ENCODE measurements at regions not wholly inside any gene's neighbourhood (a gene's known extent, or its start where the extent isn't known, plus 50 kb on each side); places are given as distances from the start of the nearest gene placed in this dataset.

DNA sequence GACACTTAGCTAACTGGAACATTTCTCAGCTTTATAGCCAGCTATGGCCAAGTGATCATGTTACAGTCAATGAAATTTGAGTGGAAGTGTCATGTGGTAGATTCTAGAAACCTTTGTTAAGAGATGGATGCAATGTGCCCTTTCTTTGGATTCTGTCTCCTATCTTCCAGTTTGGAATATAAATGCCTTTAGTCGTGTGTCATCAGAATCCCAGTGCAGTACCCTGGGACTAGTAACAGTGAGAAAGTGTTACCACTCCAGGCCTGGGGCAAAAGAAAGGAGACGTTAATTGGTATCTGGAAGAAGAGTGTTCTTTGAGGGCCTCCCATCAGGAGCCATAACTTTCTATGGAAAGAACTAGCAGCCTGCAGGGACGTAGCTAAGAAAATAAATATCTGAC is 149.6 kb downstream of the SNX18 start (continued):
- TF ChIP-seq REST (IDR thresholded peaks at IDR 0.05; ENCODE audit: low read depth) (no peak), CEBPB (IDR thresholded peaks at IDR 0.05; ENCODE audit: low read depth) (no peak), FOSL1 (IDR thresholded peaks at IDR 0.05; ENCODE audit: low read depth) (no peak), EGR1 (IDR thresholded peaks at IDR 0.05; ENCODE audit: low read depth) (no peak), SRF (IDR thresholded peaks at IDR 0.05; ENCODE audit: low read depth) (no peak), POLR2AphosphoS5 (IDR thresholded peaks at IDR 0.05; ENCODE audit: low read depth, low read length) (no peak), RAD21 (IDR thresholded peaks at IDR 0.05; ENCODE audit: low read depth) (no peak)

GRCh38 chr5:54663866-54664265 is 146.3 kb downstream of the SNX18 start:
- H3K27ac ChIP-seq (ENCODE audit: low read depth, low read length) = no peak overlapping the region
- ATAC-seq = no peak
- H3K27me3 ChIP-seq (ENCODE audit: insufficient read depth, low read length) = no peaks in the 10 kb centered on the region
- H2AFZ ChIP-seq (ENCODE audit: low read depth, low read length, poor library complexity, severe bottlenecking) = no peak overlapping the region
- ChIA-PET POLR2A (no interaction called here), RAD21 (ENCODE audit: low non-redundant PET in 1 of 2, low total read pairs in 2 of 2, uncharacterized antibody in 2 of 2, unreplicated experiment in 2 of 2) (no interaction called here), CTCF (no interaction called here)
- no peaks in the 10 kb centered on the region for H3K9me3 ChIP-seq (ENCODE audit: control insufficient read depth in 1 of 2, insufficient read depth in 1 of 2, low read depth in 1 of 2, low read length in 2 of 2)
- BruUV-seq (replicated peaks) = no TSS peak
- no peak overlapping the region for H3K4me2 ChIP-seq (ENCODE audit: low read length)
- DNase-seq (ENCODE audit: low read depth, low spot score) = no peak
- H3K9me2 ChIP-seq (ENCODE audit: insufficient read depth) = no peaks in the 10 kb centered on the region
- intact Hi-C loops (cut with micrococcal nuclease) = no loop called here
- H3K4me3 ChIP-seq (replicated peaks in 1 of 2; ENCODE audit: low read depth in 1 of 2, low read length in 2 of 2) = no peak overlapping the region
- H4K20me1 ChIP-seq (ENCODE audit: insufficient read depth) = no peaks in the 10 kb centered on the region
- no peaks in the 10 kb centered on the region for H3K36me3 ChIP-seq (ENCODE audit: control insufficient read depth in 1 of 2, insufficient read depth in 2 of 2, low read length in 2 of 2)
- TF ChIP-seq FOSL1 (IDR thresholded peaks at IDR 0.05; ENCODE audit: low read depth) (no peak), ZFX (IDR thresholded peaks at IDR 0.05) (no peak), YY1 (IDR thresholded peaks at IDR 0.05; ENCODE audit: extremely low read depth, insufficient replicate concordance, low read depth, low read length) (no peak), CEBPB (IDR thresholded peaks at IDR 0.05; ENCODE audit: low read depth) (no peak), EGR1 (IDR thresholded peaks at IDR 0.05; ENCODE audit: low read depth) (no peak), EZH2 (IDR thresholded peaks at IDR 0.05) (no peak), POLR2AphosphoS5 (IDR thresholded peaks at IDR 0.05; ENCODE audit: low read depth, low read length) (no peak), SRF (IDR thresholded peaks at IDR 0.05; ENCODE audit: low read depth) (no peak), RAD21 (IDR thresholded peaks at IDR 0.05; ENCODE audit: low read depth) (no peak), MAX (IDR thresholded peaks at IDR 0.05) (no peak), EZH2phosphoT487 (IDR thresholded peaks at IDR 0.05; ENCODE audit: borderline replicate concordance) (no peak), ELF1 (IDR thresholded peaks at IDR 0.05; ENCODE audit: borderline replicate concordance, low read depth) (no peak), JUND (IDR thresholded peaks at IDR 0.05) (no peak), ZNF274 (IDR thresholded peaks at IDR 0.05; ENCODE audit: low read depth, low read length) (no peak), SIN3A (IDR thresholded peaks at IDR 0.05; ENCODE audit: low read depth) (no peak)
- TF ChIP-seq, protein P1, sequence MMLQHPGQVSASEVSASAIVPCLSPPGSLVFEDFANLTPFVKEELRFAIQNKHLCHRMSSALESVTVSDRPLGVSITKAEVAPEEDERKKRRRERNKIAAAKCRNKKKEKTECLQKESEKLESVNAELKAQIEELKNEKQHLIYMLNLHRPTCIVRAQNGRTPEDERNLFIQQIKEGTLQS (IDR thresholded peaks at IDR 0.05) = no peak
- H3K4me1 ChIP-seq (ENCODE audit: control insufficient read depth in 1 of 2, insufficient read depth in 2 of 2, low read length in 2 of 2) = no peaks in the 10 kb centered on the region
- H3K9ac ChIP-seq (ENCODE audit: low read length) = no peak overlapping the region
- no peaks in the 10 kb centered on the region for H3K79me2 ChIP-seq (ENCODE audit: insufficient read depth, low read length)

Measured in HCT116 (cell line).